ENCODE measurements at regions not wholly inside any gene's neighbourhood (a gene's known extent, or its start where the extent isn't known, plus 50 kb on each side); places are given as distances from the start of the nearest gene placed in this dataset.

DNA sequence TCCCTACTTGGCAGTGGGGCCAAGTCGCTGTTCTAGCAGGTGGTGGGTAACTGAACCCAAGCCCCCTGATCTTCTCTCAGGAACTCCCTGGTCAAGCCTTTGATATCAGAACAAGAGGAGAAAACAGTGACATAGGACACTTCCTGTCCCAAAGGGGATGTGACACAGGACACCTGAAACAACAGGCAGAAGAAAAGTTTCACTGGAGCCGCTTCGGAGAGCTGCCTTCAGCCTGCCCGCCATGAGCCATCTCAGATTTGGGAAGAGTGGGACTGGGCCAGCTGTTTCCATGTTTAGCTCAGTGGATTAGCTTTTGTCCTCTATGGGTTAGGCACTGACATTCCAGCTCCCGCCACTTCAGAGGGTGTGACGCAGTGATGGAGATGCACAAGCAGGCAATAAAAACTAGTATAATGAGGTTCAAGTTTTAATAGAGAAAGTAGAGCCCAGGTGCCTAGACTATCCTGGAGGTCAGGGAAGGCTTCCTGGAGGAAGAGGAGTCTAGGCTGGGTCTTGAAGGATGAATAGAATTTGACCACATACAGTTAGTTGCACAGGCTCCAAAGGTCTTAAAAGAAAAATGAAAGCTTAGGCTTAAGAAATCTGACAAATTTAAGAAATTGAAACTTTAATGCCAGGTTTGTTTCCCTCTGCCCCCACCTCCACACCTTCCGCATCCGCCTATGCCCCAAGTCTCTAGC lies 104.1 kb upstream of the SPRY4 start:
- TF ChIP-seq, protein P1, sequence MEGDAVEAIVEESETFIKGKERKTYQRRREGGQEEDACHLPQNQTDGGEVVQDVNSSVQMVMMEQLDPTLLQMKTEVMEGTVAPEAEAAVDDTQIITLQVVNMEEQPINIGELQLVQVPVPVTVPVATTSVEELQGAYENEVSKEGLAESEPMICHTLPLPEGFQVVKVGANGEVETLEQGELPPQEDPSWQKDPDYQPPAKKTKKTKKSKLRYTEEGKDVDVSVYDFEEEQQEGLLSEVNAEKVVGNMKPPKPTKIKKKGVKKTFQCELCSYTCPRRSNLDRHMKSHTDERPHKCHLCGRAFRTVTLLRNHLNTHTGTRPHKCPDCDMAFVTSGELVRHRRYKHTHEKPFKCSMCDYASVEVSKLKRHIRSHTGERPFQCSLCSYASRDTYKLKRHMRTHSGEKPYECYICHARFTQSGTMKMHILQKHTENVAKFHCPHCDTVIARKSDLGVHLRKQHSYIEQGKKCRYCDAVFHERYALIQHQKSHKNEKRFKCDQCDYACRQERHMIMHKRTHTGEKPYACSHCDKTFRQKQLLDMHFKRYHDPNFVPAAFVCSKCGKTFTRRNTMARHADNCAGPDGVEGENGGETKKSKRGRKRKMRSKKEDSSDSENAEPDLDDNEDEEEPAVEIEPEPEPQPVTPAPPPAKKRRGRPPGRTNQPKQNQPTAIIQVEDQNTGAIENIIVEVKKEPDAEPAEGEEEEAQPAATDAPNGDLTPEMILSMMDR (conservative IDR thresholded peaks at IDR 0.05; ENCODE audit: low read length), result no peak
- TF ChIP-seq EZH2phosphoT487 (IDR thresholded peaks at IDR 0.05; ENCODE audit: borderline replicate concordance), result no peak

Measured in Loucy (cell line).